Liver (tissue), 8 donors: ENCODE measurements at regions not wholly inside any gene's neighbourhood (a gene's known extent, or its start where the extent isn't known, plus 50 kb on each side); places are given as distances from the start of the nearest gene placed in this dataset.

Experiments used
- DNase-seq: peaks from one replicate; pipeline ENCODE4 v3.0.0-alpha.2; 2017; ENCODE audit warnings: low spot score
- H3K27ac ChIP-seq, 2 donors: one replicate each; pipeline ENCODE4 v1.7.0; 2013; ENCODE audit warnings: inconsistent platforms in 2 of 2, low read length in 2 of 2, control low read depth in 1 of 2, low read depth in 1 of 2, mild to moderate bottlenecking in 1 of 2
- H3K27me3 ChIP-seq, 4 donors: one replicate each; pipeline versions ENCODE4 v1.6.1 to v1.7.0; 2013; ENCODE audit warnings: low read length in 3 of 4, inconsistent platforms in 1 of 4, mild to moderate bottlenecking in 1 of 4, moderate library complexity in 1 of 4; ENCODE audit not compliant: control insufficient read depth in 4 of 4, insufficient read depth in 4 of 4
- H3K36me3 ChIP-seq, 4 donors: one replicate each; pipeline versions ENCODE4 v1.6.1 to v1.7.0; 2013; ENCODE audit warnings: low read length in 3 of 4, mild to moderate bottlenecking in 3 of 4, low read depth in 1 of 4, moderate library complexity in 1 of 4; ENCODE audit not compliant: control insufficient read depth in 4 of 4, insufficient read depth in 3 of 4
- H3K4me1 ChIP-seq, 4 donors: one replicate each; pipeline versions ENCODE4 v1.6.1 to v1.7.0; 2013; ENCODE audit warnings: low read length in 3 of 4, mild to moderate bottlenecking in 3 of 4, moderate library complexity in 1 of 4; ENCODE audit not compliant: control insufficient read depth in 4 of 4, insufficient read depth in 4 of 4
- H3K4me3 ChIP-seq, 3 donors: one replicate each; pipeline versions ENCODE4 v1.6.1 to v1.7.0; 2013; ENCODE audit warnings: low read length in 3 of 3, control low read depth in 1 of 3, low read depth in 1 of 3, mild to moderate bottlenecking in 1 of 3
- H3K9ac ChIP-seq, 2 donors: one replicate each; pipeline ENCODE4 v1.7.0; 2013; ENCODE audit warnings: low read length in 2 of 2, mild to moderate bottlenecking in 2 of 2, moderate library complexity in 2 of 2, control low read depth in 1 of 2, low read depth in 1 of 2
- H3K9me3 ChIP-seq, 4 donors: one replicate each; pipeline versions ENCODE4 v1.6.1 to v1.7.0; 2013; ENCODE audit warnings: low read length in 3 of 4; ENCODE audit not compliant: control insufficient read depth in 4 of 4
- EGR1 ChIP-seq, 2 donors: IDR thresholded peaks; 2 replicates each; pipeline ENCODE4 v1.6.1; 2016 to 2018; ENCODE audit warnings: antibody characterized with exemption in 2 of 2, low read depth in 2 of 2
- FOXA2 ChIP-seq: IDR thresholded peaks from 2 replicates; pipeline ENCODE4 v1.6.1; 2016; ENCODE audit warnings: antibody characterized with exemption
- GABPA ChIP-seq, 2 donors: IDR thresholded peaks in 1 of 2; conservative IDR thresholded peaks in 1 of 2; 2 replicates each; pipeline ENCODE4 v1.6.1; 2016; ENCODE audit warnings: antibody characterized with exemption in 2 of 2, mild to moderate bottlenecking in 1 of 2, moderate library complexity in 1 of 2
- HNF4G ChIP-seq: IDR thresholded peaks from 2 replicates; pipeline ENCODE4 v1.6.1; 2016; ENCODE audit warnings: antibody characterized with exemption
- JUND ChIP-seq, 2 donors: IDR thresholded peaks; 2 replicates each; pipeline ENCODE4 v1.6.1; 2016; ENCODE audit warnings: antibody characterized with exemption in 2 of 2
- RAD21 ChIP-seq, 2 donors: IDR thresholded peaks; 2 replicates each; pipeline ENCODE4 v1.6.1; 2016; ENCODE audit warnings: antibody characterized with exemption in 2 of 2, mild to moderate bottlenecking in 2 of 2
- REST ChIP-seq: IDR thresholded peaks from 2 replicates; pipeline ENCODE4 v1.6.1; 2016; ENCODE audit warnings: antibody characterized with exemption, mild to moderate bottlenecking
- RXRA ChIP-seq, 2 donors: IDR thresholded peaks; 2 replicates each; pipeline ENCODE4 v1.6.1; 2017 to 2018; ENCODE audit warnings: antibody characterized with exemption in 2 of 2, mild to moderate bottlenecking in 1 of 2
- SP1 ChIP-seq: IDR thresholded peaks from 2 replicates; pipeline ENCODE4 v1.6.1; 2018; ENCODE audit warnings: antibody characterized with exemption, mild to moderate bottlenecking
- YY1 ChIP-seq: IDR thresholded peaks from 2 replicates; pipeline ENCODE4 v1.6.1; 2016; ENCODE audit warnings: antibody characterized with exemption, mild to moderate bottlenecking
- ZBTB33 ChIP-seq: IDR thresholded peaks from 2 replicates; pipeline ENCODE4 v1.6.1; 2016; ENCODE audit warnings: antibody characterized with exemption
- WGBS: extraction: QIAGEN DNeasy Blood & Tissue Kit; methylation state at CpG from one replicate; pipeline ENCODE4 v1.1.7; 2013; 5-methylcytosine and 5-hydroxymethylcytosine counted together
- TF ChIP-seq, protein P1 (sequence below): IDR thresholded peaks from 2 replicates; pipeline ENCODE4 v1.6.1; 2016; ENCODE audit warnings: antibody characterized with exemption
- TF ChIP-seq, protein P2 (sequence below): fragments of 150-350 bp; IDR thresholded peaks from 2 replicates; pipeline ENCODE4 v1.5.1; 2017; ENCODE audit warnings: improper control_type of control experiment, low read depth, low read length; ENCODE audit not compliant: missing input control
- TF ChIP-seq, protein P3 (sequence below): IDR thresholded peaks from 2 replicates; pipeline ENCODE4 v1.6.1; 2016; ENCODE audit warnings: antibody characterized with exemption
- donor health status: healthy.
- donor health status: healthy.
- donor health status: healthy.
- donor health status: healthy.
- donor health status: healthy.

DNA sequence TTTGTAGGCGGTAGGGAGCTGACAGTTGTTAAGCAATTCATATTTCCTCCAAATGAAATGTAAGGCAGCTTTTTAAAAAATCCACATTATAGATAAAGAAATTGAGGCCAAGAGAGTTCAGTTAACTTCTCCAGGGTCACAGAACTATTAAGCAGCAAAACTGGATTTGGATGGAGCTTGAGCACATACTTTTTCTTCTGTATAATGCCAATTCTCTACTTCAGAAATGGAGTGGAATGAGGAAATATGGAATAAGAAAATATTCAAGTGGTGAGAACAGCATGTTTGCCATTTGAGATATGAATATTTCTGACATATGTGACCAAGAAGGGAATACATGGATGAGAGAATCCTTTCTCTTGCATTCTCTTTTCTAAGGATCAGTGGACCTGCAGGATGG lies 233.1 kb downstream of the FOXG1 start:
- WGBS: 76% methylated on average over 1 of the region's 1 CpG
- no peaks in the 10 kb centered on the region for H3K9me3 ChIP-seq
- H3K9ac ChIP-seq: no peak overlapping the region
- H3K27me3 ChIP-seq: peaks cover 0 to 2% (median 0%) of the 10 kb centered on the region in 4 donors
- no peak for DNase-seq
- no peak overlapping the region for H3K27ac ChIP-seq
- no peak overlapping the region for H3K4me3 ChIP-seq
- no peaks in the 10 kb centered on the region for H3K4me1 ChIP-seq
- no peaks in the 10 kb centered on the region for H3K36me3 ChIP-seq
- no peak for TF ChIP-seq SP1
- TF ChIP-seq ZBTB33: no peak
- no peak for TF ChIP-seq FOXA2
- no peak for TF ChIP-seq GABPA (IDR thresholded peaks at IDR 0.05 in 1 of 2, conservative IDR thresholded peaks at IDR 0.05 in 1 of 2)
- TF ChIP-seq, protein P1, sequence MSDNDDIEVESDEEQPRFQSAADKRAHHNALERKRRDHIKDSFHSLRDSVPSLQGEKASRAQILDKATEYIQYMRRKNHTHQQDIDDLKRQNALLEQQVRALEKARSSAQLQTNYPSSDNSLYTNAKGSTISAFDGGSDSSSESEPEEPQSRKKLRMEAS: no peak
- no peak for TF ChIP-seq HNF4G
- no peak for TF ChIP-seq JUND (IDR thresholded peaks at IDR 0.05)
- no peak for TF ChIP-seq EGR1 (IDR thresholded peaks at IDR 0.05; ENCODE audit: low read depth in 2 of 2)
- no peak for TF ChIP-seq REST
- TF ChIP-seq RXRA (IDR thresholded peaks at IDR 0.05): no peak

DNA sequence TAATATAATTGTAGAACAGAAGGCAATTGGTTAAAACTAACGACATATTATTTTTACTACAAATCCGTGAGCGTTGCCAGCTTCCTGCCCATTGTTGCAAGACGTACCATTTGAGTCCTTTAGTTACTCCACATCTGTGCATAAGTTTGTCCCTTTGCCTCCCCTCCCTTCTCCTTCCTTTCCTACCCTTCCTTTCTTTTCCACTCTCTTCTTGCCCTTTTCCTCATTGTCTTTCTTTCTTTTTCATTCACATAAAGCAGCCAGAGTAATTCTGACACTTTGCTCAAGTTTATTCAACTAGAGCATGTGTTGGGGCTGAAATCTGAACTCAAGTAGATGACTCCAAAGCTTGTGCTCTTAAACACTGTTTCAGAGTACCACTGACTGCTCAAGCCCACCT lies 239.1 kb downstream of the FOXG1 start:
- H3K27me3 ChIP-seq: peaks cover 0 to 4% (median 0%) of the 10 kb centered on the region in 4 donors
- no peaks in the 10 kb centered on the region for H3K4me1 ChIP-seq
- no peaks in the 10 kb centered on the region for H3K36me3 ChIP-seq
- H3K27ac ChIP-seq: no peak overlapping the region
- no peak overlapping the region for H3K4me3 ChIP-seq
- DNase-seq: no peak
- no peak overlapping the region for H3K9ac ChIP-seq
- 81% methylated on average over 4 of the region's 4 CpGs for WGBS
- TF ChIP-seq EGR1 (IDR thresholded peaks at IDR 0.05; ENCODE audit: low read depth in 2 of 2) (no peak), SP1 (no peak), YY1 (no peak), RAD21 (IDR thresholded peaks at IDR 0.05) (no peak), REST (no peak), ZBTB33 (no peak), HNF4G (no peak), GABPA (IDR thresholded peaks at IDR 0.05 in 1 of 2, conservative IDR thresholded peaks at IDR 0.05 in 1 of 2) (no peak)
- TF ChIP-seq, protein P2, sequence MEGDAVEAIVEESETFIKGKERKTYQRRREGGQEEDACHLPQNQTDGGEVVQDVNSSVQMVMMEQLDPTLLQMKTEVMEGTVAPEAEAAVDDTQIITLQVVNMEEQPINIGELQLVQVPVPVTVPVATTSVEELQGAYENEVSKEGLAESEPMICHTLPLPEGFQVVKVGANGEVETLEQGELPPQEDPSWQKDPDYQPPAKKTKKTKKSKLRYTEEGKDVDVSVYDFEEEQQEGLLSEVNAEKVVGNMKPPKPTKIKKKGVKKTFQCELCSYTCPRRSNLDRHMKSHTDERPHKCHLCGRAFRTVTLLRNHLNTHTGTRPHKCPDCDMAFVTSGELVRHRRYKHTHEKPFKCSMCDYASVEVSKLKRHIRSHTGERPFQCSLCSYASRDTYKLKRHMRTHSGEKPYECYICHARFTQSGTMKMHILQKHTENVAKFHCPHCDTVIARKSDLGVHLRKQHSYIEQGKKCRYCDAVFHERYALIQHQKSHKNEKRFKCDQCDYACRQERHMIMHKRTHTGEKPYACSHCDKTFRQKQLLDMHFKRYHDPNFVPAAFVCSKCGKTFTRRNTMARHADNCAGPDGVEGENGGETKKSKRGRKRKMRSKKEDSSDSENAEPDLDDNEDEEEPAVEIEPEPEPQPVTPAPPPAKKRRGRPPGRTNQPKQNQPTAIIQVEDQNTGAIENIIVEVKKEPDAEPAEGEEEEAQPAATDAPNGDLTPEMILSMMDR: no peak
- TF ChIP-seq, protein P3, sequence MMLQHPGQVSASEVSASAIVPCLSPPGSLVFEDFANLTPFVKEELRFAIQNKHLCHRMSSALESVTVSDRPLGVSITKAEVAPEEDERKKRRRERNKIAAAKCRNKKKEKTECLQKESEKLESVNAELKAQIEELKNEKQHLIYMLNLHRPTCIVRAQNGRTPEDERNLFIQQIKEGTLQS: no peak
- no peaks in the 10 kb centered on the region for H3K9me3 ChIP-seq
